ENCODE measurements at regions not wholly inside any gene's neighbourhood (a gene's known extent, or its start where the extent isn't known, plus 50 kb on each side); places are given as distances from the start of the nearest gene placed in this dataset.

- TF ChIP-seq CTCF (tag by site-specific recombination; IDR thresholded peaks at IDR 0.05) (no peak), ZBTB1 (tag by site-specific recombination; IDR thresholded peaks at IDR 0.05) (no peak), ZNF211 (tag by site-specific recombination; IDR thresholded peaks at IDR 0.05; ENCODE audit: low read depth) (no peak), ZNF23 (tag by site-specific recombination; IDR thresholded peaks at IDR 0.05; ENCODE audit: borderline replicate concordance) (no peak), SP7 (tag by site-specific recombination; IDR thresholded peaks at IDR 0.05) (no peak)
These were observed 55.0 kb upstream of the GNAO1 start for GRCh38 chr16:56136256-56136655.
